Type B pancreatic cell (in vitro differentiated cells): ENCODE measurements at regions not wholly inside any gene's neighbourhood (a gene's known extent, or its start where the extent isn't known, plus 50 kb on each side); places are given as distances from the start of the nearest gene placed in this dataset.

Experiments used
- DNase-seq: peaks from one replicate; pipeline ENCODE4 v3.0.0; 2021; ENCODE audit warnings: mixed read lengths; ENCODE audit not compliant: unreplicated experiment; ENCODE audit errors: extremely low spot score
- H3K27ac Mint-ChIP-seq: 2 replicates; pipeline ENCODE4 v1.8.0; 2021; ENCODE audit warnings: mild to moderate bottlenecking, mixed read lengths
- H3K27me3 Mint-ChIP-seq: 2 replicates; pipeline ENCODE4 v1.8.0; 2021; ENCODE audit warnings: mixed read lengths
- H3K36me3 Mint-ChIP-seq: 2 replicates; pipeline ENCODE4 v1.8.0; 2021; ENCODE audit warnings: mixed read lengths
- H3K4me1 Mint-ChIP-seq: one replicate; pipeline ENCODE4 v1.8.0; 2021; ENCODE audit warnings: mixed read lengths; ENCODE audit not compliant: unreplicated experiment
- H3K4me3 Mint-ChIP-seq: 2 replicates; pipeline ENCODE4 v1.8.0; 2021; ENCODE audit warnings: mild to moderate bottlenecking, mixed read lengths
- H3K9me3 Mint-ChIP-seq: 2 replicates; pipeline ENCODE4 v1.8.0; 2021; ENCODE audit warnings: mixed read lengths
- TF ChIP-seq, protein P1 (sequence below): fragments of 200-600 bp; sonication (generic); conservative IDR thresholded peaks from 2 replicates; pipeline ENCODE4 v1.5.0; 2021; ENCODE audit warnings: antibody characterized with exemption, mild to moderate bottlenecking

GRCh38 chr7:50190776-50191175 is 97.7 kb upstream of the ZPBP start:
- H3K4me3 Mint-ChIP-seq = no peak overlapping the region
- H3K4me1 Mint-ChIP-seq = no peaks in the 10 kb centered on the region
- peaks cover 13% of the 10 kb centered on the region for H3K27me3 Mint-ChIP-seq
- H3K27ac Mint-ChIP-seq = no peak overlapping the region
- TF ChIP-seq, protein P1, sequence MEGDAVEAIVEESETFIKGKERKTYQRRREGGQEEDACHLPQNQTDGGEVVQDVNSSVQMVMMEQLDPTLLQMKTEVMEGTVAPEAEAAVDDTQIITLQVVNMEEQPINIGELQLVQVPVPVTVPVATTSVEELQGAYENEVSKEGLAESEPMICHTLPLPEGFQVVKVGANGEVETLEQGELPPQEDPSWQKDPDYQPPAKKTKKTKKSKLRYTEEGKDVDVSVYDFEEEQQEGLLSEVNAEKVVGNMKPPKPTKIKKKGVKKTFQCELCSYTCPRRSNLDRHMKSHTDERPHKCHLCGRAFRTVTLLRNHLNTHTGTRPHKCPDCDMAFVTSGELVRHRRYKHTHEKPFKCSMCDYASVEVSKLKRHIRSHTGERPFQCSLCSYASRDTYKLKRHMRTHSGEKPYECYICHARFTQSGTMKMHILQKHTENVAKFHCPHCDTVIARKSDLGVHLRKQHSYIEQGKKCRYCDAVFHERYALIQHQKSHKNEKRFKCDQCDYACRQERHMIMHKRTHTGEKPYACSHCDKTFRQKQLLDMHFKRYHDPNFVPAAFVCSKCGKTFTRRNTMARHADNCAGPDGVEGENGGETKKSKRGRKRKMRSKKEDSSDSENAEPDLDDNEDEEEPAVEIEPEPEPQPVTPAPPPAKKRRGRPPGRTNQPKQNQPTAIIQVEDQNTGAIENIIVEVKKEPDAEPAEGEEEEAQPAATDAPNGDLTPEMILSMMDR = no peak
- no peak for DNase-seq
- H3K36me3 Mint-ChIP-seq = no peaks in the 10 kb centered on the region
- H3K9me3 Mint-ChIP-seq = no peaks in the 10 kb centered on the region

DNA sequence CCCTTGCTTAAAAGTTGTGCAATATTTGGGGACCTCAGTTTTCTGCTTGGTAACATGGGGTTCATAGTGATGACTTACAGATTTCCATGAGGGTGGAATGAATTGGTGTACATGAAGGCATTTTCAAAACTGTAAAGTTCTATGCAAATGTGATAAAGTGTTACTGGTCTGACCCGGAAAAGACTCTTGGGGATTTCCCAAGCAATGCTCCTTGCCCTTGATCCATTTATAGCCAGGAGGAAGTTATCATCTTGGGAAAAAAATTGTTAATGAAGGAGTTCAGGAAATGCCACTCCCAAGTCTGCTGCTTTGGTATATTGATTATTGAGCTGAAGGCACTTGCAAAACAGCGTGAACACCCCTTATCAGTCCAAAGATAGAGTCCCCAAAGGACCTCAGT is 96.3 kb upstream of the ZPBP start:
- no peaks in the 10 kb centered on the region for H3K9me3 Mint-ChIP-seq
- no peak overlapping the region for H3K27ac Mint-ChIP-seq
- DNase-seq = no peak
- H3K4me1 Mint-ChIP-seq = no peaks in the 10 kb centered on the region
- no peaks in the 10 kb centered on the region for H3K36me3 Mint-ChIP-seq
- TF ChIP-seq, protein P1 = no peak
- peaks cover 6% of the 10 kb centered on the region for H3K27me3 Mint-ChIP-seq
- H3K4me3 Mint-ChIP-seq = no peak overlapping the region

DNA sequence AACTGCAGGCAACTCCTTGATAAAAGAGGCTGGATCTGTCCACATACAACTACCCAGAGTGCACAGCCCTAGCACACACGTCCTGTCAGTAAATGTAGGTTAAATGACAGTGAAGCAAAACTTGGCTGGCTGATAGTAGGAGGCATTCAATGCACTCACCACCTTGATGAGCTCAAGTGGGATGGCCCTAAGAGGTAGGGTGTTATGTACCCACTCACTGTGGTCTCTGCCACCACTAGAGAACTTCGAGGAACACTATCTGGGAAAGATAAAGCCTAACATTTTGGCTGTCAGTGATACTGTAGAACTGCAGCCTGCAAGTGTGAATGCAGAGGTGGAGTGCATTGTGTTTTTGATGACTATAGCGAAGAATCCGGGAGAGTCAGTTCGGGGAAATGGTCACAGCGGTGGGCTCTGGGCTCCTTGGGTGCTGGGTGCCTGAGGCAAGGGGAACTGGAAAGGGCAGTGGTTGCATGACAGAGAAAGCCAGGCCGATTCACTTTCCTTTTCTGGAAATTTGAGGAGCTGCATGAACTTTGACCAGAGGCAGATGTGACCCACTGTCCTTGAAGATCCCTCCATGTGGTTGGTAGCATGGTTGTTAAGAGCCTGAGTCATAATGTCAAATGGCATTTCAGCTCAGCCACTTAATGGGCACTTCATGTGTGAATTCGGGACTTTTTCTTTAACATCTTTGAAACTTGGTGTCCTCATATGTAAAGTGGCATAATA is 93.1 kb upstream of the ZPBP start:
- Mint-ChIP-seq H3K27ac (no peak overlapping the region), H3K4me3 (no peak overlapping the region), H3K9me3 (no peaks in the 10 kb centered on the region), H3K27me3 (peaks cover 4% of the 10 kb centered on the region), H3K4me1 (peaks cover 4% of the 10 kb centered on the region), H3K36me3 (no peaks in the 10 kb centered on the region)
- no peak for DNase-seq
- TF ChIP-seq, protein P1 = no peak

DNA sequence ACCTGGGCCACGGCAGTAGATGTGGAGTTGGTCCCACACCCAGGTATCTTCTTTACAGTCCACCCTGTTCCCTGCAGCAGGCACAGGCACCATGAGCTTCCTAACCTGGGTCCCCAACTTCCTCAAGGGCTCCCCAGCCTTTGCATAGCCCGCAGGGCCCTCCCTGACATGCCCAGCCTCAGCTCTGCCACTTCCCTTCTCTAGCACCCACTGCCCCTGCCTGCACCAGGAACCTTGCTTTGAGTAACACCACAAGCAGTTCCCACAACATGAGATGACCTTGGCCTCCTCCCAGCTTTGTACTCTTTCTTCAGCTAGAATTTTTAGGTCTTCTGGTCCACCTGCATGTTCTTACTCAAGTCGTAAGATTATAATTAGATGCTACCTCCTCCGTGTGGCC is 92.2 kb upstream of the ZPBP start:
- H3K27me3 Mint-ChIP-seq = no peaks in the 10 kb centered on the region
- peaks cover 4% of the 10 kb centered on the region for H3K4me1 Mint-ChIP-seq
- no peak for DNase-seq
- TF ChIP-seq, protein P1 = no peak
- no peak overlapping the region for H3K27ac Mint-ChIP-seq
- H3K9me3 Mint-ChIP-seq = no peaks in the 10 kb centered on the region
- no peak overlapping the region for H3K4me3 Mint-ChIP-seq
- H3K36me3 Mint-ChIP-seq = no peaks in the 10 kb centered on the region

DNA sequence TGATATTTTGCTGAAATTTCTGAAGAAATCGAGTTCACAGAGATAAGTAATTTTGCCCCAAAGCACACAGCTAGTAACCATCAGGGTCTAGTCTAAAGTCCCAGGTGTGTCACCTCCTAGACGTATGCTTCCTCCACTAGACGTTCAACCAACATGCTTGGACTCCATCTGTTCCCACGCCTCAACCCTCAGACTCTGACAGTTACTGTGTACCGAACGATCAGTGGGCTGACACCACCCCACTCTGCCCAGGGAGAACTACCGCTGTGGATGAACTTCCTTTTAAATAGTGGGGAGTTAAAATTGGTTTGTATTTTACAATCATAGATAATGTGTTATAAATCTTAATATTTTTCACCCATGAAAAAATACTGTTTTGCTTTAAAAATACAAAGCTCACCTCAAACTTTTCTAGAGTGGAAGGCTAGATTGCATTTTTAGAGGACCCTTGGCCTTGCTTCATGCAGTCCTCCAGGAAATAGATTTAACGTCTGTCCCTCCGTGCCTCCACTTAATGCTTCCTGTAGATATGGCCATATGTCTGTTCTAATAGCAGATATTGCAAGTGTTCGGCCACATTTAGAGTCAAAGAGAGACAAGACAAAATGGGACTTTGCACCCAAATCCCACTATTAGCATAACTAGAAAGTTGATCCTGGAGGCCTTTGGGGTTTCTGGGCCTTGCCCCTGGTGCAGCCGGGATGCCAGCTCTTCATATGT is 91.4 kb upstream of the ZPBP start:
- no peaks in the 10 kb centered on the region for H3K9me3 Mint-ChIP-seq
- H3K4me3 Mint-ChIP-seq = no peak overlapping the region
- peaks cover 4% of the 10 kb centered on the region for H3K4me1 Mint-ChIP-seq
- DNase-seq = no peak
- H3K27ac Mint-ChIP-seq = no peak overlapping the region
- H3K27me3 Mint-ChIP-seq = no peaks in the 10 kb centered on the region
- no peaks in the 10 kb centered on the region for H3K36me3 Mint-ChIP-seq
- TF ChIP-seq, protein P1 = no peak
